HG02885 (cell line): ENCODE measurements at regions not wholly inside any gene's neighbourhood (a gene's known extent, or its start where the extent isn't known, plus 50 kb on each side); places are given as distances from the start of the nearest gene placed in this dataset.

Experiments
- ATAC-seq: cut with Tn5 transposase; IDR thresholded peaks from one replicate; pipeline ENCODE4 v1.9.1; 2021; ENCODE audit warnings: mild to moderate bottlenecking; ENCODE audit not compliant: unreplicated experiment, poor library complexity

DNA sequence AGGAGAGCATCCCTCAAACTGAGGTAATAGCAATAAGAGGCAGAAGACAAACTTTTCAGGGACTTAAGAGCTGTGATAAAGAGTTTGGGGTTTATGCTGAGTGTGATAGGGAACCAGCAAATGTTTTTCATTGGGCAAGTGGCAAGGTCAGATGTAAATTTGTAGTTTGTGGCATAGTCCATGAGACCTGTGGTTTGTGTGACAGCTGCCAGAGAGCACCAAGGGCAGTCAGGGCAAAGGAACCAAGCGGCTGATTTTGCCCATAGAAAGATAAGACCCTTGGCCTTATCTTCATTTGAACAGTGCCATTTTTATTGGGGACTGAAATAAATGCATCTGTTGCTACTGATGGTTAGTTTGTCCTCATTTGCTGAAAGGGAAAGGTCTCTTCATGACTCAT, 220.3 kb downstream of the LRRN1 start:
- no peak for ATAC-seq

DNA sequence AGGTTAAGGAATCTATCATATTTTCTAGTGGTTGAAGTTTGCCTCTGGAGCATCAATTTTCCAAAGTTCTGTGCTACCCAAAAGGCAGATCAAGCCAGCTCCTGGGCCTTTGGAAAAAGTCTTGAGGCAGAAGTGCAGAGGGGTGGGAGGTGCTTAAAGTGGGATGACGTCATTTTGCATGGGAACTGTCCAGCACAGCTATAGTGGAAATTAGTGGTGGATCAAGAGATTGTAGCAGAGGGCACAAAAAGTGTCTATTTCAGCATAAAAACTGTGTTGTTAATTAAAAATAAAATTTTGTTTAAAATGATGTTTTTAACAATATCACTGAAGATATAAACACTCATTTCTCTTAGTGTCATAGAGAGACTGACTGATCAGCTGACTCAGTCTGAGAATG, 221.9 kb downstream of the LRRN1 start:
- ATAC-seq = no peak

DNA sequence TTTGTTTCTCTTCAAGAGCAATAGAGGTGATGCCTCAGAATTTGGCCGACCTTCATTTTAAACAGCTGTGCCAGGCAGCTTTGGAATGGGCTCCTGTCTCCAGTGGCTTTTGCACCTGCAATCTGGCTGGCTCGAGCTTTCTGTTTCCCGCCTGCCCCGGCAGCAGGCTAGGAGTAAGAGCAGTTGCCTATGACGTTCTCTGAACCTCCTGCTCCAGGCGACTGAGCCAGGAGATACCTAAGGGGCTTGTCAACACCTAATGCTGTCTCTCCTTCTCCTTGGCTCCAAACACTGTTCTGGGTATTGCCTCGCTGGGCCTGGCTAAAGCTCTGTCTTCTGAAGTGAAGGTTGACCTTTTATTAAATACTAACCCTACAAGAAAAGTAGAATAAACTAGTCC, 229.9 kb downstream of the LRRN1 start:
- no peak for ATAC-seq

- no peak for ATAC-seq
Observed at GRCh38 chr3:4030624-4031023, 231.4 kb downstream of the LRRN1 start.

DNA sequence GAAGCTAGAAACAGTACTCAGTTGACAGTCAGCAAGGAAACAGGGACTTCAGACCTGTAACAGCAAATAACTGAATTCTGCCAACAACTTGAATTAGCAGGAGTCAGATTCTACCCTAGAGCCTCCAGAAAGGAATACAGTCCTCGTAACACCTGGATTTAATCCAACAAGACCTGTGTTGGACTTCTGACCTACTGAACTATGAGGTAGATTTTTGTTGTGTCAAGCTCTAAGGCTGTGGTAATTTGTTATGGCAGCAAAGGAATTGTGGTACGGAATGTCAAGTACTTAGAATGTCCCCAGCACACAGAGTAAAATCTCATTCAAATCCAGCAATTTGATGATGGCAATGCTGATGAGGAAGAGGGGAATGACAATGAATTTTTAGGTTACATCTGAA, 234.1 kb downstream of the LRRN1 start:
- no peak for ATAC-seq

GRCh38 chr3:4036046-4036445, 236.8 kb downstream of the LRRN1 start:
- ATAC-seq = no peak

- ATAC-seq = no peak
Observed at GRCh38 chr3:4038351-4038750, 239.1 kb downstream of the LRRN1 start.

- ATAC-seq = no peak
Observed at GRCh38 chr3:4042070-4042469, 242.8 kb downstream of the LRRN1 start.

DNA sequence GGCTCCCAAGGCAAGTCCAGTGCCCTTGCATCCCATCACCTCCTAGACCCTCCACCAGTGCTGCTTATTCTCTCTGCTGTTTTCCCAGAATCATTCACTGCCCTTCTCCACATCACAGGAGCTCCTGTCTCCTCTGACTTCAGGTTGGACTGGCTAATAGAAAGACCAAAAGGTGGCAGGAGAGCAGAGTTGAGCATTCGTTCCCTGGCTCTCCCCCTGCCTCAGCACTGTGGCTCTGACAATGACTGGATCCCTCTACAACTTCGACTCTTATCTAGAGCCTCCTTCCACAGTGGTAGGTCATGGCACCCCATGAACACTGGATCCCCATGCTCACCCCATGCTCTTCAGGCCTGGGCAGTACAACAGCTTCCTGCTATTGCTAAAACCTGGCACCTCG, 243.6 kb downstream of the LRRN1 start:
- no peak for ATAC-seq

DNA sequence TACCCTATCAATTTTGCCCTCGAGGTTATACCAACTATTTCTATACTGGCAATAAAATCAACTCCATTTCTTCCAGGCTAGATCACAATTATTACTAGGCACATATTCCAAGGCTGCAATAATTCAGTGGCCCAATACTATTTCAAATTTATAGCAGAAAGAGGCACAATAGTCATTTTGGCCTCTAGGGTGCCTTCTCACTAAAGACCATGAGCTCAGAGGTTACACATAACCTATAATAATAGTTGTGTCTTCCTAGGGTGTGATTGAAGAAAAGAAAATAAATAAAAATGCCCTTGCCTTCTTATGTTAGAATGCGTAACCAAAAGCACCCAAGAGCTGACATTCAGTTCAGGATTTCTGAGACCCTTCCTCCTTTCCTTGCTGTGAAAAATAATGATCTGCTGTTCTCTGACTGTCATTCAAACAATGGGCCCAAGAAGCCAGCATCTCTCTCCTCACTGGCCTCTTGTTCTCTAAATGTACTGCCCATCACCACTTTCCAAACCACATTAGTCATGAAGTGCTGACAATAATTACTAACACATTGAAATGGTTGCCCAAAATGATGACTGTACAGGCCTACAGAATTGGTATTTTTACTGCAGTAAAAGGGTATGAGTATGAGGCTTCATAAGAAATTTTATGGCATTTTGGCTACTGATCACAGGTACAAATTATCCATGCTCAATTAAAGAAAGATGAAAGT, 244.8 kb downstream of the LRRN1 start:
- no peak for ATAC-seq

GRCh38 chr3:4044619-4045018, 245.4 kb downstream of the LRRN1 start:
- no peak for ATAC-seq

GRCh38 chr3:4045756-4046155, 246.5 kb downstream of the LRRN1 start:
- ATAC-seq = no peak

- no peak for ATAC-seq
Observed at GRCh38 chr3:4047366-4047765, 248.1 kb downstream of the LRRN1 start.

- no peak for ATAC-seq
Observed at GRCh38 chr3:4052706-4053105, 250.5 kb upstream of the SETMAR start.

GRCh38 chr3:4053975-4054374, 249.2 kb upstream of the SETMAR start:
- no peak for ATAC-seq

GRCh38 chr3:4060064-4060463, 243.1 kb upstream of the SETMAR start:
- no peak for ATAC-seq

GRCh38 chr3:4060603-4061002, 242.6 kb upstream of the SETMAR start:
- ATAC-seq = no peak

DNA sequence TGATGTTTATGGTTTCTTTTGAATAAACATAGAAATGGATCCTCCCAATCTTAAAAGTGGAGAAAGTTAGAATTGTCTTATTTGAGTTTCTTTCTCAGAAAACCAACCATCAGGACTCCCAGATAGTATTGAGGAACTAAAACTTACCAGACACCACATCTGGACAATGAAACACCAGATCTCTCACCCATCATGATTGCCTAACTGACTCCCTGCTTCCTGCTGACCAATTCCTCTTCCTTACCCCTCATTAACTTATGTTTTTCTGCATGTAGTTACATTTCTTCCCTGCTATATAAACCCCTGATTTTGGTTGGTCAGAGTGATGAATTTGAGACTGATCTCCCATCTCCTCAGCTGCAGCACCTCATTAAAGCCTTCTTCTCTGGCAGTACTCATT, 242.0 kb upstream of the SETMAR start:
- ATAC-seq = no peak

- no peak for ATAC-seq
Observed at GRCh38 chr3:4061783-4062360, 241.3 kb upstream of the SETMAR start.

- ATAC-seq = no peak
Observed at GRCh38 chr3:4062621-4063020, 240.5 kb upstream of the SETMAR start.

GRCh38 chr3:4063916-4064574, 239.1 kb upstream of the SETMAR start:
- ATAC-seq = no peak

GRCh38 chr3:4065085-4065484, 238.1 kb upstream of the SETMAR start:
- peak; percentile 66 for ATAC-seq
